ENCODE measurements at regions not wholly inside any gene's neighbourhood (a gene's known extent, or its start where the extent isn't known, plus 50 kb on each side); places are given as distances from the start of the nearest gene placed in this dataset.

- TF ChIP-seq, protein P1, sequence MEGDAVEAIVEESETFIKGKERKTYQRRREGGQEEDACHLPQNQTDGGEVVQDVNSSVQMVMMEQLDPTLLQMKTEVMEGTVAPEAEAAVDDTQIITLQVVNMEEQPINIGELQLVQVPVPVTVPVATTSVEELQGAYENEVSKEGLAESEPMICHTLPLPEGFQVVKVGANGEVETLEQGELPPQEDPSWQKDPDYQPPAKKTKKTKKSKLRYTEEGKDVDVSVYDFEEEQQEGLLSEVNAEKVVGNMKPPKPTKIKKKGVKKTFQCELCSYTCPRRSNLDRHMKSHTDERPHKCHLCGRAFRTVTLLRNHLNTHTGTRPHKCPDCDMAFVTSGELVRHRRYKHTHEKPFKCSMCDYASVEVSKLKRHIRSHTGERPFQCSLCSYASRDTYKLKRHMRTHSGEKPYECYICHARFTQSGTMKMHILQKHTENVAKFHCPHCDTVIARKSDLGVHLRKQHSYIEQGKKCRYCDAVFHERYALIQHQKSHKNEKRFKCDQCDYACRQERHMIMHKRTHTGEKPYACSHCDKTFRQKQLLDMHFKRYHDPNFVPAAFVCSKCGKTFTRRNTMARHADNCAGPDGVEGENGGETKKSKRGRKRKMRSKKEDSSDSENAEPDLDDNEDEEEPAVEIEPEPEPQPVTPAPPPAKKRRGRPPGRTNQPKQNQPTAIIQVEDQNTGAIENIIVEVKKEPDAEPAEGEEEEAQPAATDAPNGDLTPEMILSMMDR (optimal IDR thresholded peaks at IDR 0.05 in 1 of 3, IDR thresholded peaks at IDR 0.05 in 1 of 3, conservative IDR thresholded peaks at IDR 0.05 in 1 of 3; ENCODE audit: extremely low read depth in 1 of 3, insufficient read depth in 2 of 3, low read length in 3 of 3), result no peak
- no peak for TF ChIP-seq EZH2 (IDR thresholded peaks at IDR 0.05; ENCODE audit: low read length)
These were observed 74.1 kb upstream of the MAP3K7 start for GRCh38 chr6:90660931-90661330.

Measured in keratinocyte (primary cell).